HG02884 (cell line): ENCODE measurements at regions not wholly inside any gene's neighbourhood (a gene's known extent, or its start where the extent isn't known, plus 50 kb on each side); places are given as distances from the start of the nearest gene placed in this dataset.

Experiments used
- ATAC-seq: cut with Tn5 transposase; IDR thresholded peaks from one replicate; pipeline ENCODE4 v1.9.1; 2021; ENCODE audit warnings: mild to moderate bottlenecking, moderate library complexity; ENCODE audit not compliant: unreplicated experiment

- ATAC-seq: no peak
Measured at GRCh38 chr9:16329671-16330113, 540.8 kb downstream of the BNC2 start.

GRCh38 chr9:16331031-16331430, 539.4 kb downstream of the BNC2 start:
- no peak for ATAC-seq

- ATAC-seq: no peak
Measured at GRCh38 chr9:16331527-16331926, 538.9 kb downstream of the BNC2 start.

GRCh38 chr9:16333691-16334090, 536.8 kb downstream of the BNC2 start:
- no peak for ATAC-seq

- ATAC-seq: no peak
Measured at GRCh38 chr9:16335788-16336580, 534.5 kb downstream of the BNC2 start.

GRCh38 chr9:16336833-16337232, 533.6 kb downstream of the BNC2 start:
- no peak for ATAC-seq

GRCh38 chr9:16337322-16338029, 533.0 kb downstream of the BNC2 start:
- ATAC-seq: no peak

GRCh38 chr9:16341177-16341576, 529.3 kb downstream of the BNC2 start:
- no peak for ATAC-seq

GRCh38 chr9:16342246-16343020, 528.0 kb downstream of the BNC2 start:
- ATAC-seq: no peak

GRCh38 chr9:16343249-16344237, 526.9 kb downstream of the BNC2 start:
- ATAC-seq: no peak

- ATAC-seq: no peak
Measured at GRCh38 chr9:16344343-16344742, 526.1 kb downstream of the BNC2 start.

GRCh38 chr9:16345902-16346301, 524.6 kb downstream of the BNC2 start:
- no peak for ATAC-seq

- ATAC-seq: no peak
Measured at GRCh38 chr9:16347886-16348285, 522.6 kb downstream of the BNC2 start.

GRCh38 chr9:16348531-16348930, 521.9 kb downstream of the BNC2 start:
- ATAC-seq: no peak

- ATAC-seq: no peak
Measured at GRCh38 chr9:16352251-16352650, 518.2 kb downstream of the BNC2 start.

GRCh38 chr9:16352791-16353401, 517.6 kb downstream of the BNC2 start:
- ATAC-seq: no peak

GRCh38 chr9:16356196-16356765, 514.2 kb downstream of the BNC2 start:
- no peak for ATAC-seq

- ATAC-seq: no peak
Measured at GRCh38 chr9:16357828-16358227, 512.6 kb downstream of the BNC2 start.

- ATAC-seq: no peak
Measured at GRCh38 chr9:16358751-16359150, 511.7 kb downstream of the BNC2 start.
